ENCODE measurements at regions not wholly inside any gene's neighbourhood (a gene's known extent, or its start where the extent isn't known, plus 50 kb on each side); places are given as distances from the start of the nearest gene placed in this dataset.
A peak's percentile ranks its signal among the peaks of the same experiment; 100 is the strongest.
"Not testable (repeated sequence)": the region's sequence is repeated elsewhere in the genome, so short reads cannot be mapped to it uniquely, and the experiment has no call there.

DNA sequence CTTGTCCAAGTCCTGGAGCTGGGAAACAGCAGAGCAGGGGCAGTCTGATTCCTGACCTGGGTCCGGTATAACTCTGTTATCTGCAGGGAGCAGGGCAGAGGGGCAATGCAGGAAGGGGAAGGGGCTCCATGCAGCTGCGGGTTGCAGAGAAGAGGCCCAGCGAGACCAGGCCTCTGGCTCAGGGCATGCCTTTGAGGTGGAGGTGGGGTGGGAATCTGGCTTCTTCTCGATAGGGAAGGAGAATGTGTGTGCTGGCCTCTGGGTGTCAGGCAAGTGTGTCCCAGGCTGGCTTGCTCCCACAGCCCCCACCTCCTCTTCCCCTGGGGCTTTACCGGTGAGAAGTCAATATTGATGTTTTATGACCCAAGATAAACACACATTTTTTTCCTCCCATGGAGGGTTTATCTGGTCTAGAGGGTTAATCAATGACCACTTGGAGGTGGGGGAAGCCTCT lies 187.1 kb upstream of the HAAO start:
- Histone ChIP-seq H3K4me1 (ENCODE audit: insufficient read depth, low read length) (peaks cover 10% of the 10 kb centered on the region), H3K27me3 (ENCODE audit: insufficient read depth, low read length) (no peaks in the 10 kb centered on the region), H3K4me3 (ENCODE audit: low read length) (no peak overlapping the region), H2AFZ (ENCODE audit: low read depth, low read length) (no peak overlapping the region), H3K9me3 (ENCODE audit: low read length) (peaks cover 3% of the 10 kb centered on the region), H3K36me3 (ENCODE audit: insufficient read depth, low read length) (no peaks in the 10 kb centered on the region)

GRCh38 chr2:42978887-42979415 lies 186.6 kb upstream of the HAAO start:
- Histone ChIP-seq H3K27me3 (ENCODE audit: insufficient read depth, low read length) (no peaks in the 10 kb centered on the region), H3K4me1 (ENCODE audit: insufficient read depth, low read length) (peaks cover 10% of the 10 kb centered on the region), H3K9me3 (ENCODE audit: low read length) (peaks cover 3% of the 10 kb centered on the region), H2AFZ (ENCODE audit: low read depth, low read length) (no peak overlapping the region), H3K36me3 (ENCODE audit: insufficient read depth, low read length) (no peaks in the 10 kb centered on the region), H3K4me3 (ENCODE audit: low read length) (no peak overlapping the region)

GRCh38 chr2:42978175-42978886 lies 185.9 kb upstream of the HAAO start:
- H3K36me3 ChIP-seq (ENCODE audit: insufficient read depth, low read length) = no peaks in the 10 kb centered on the region
- peaks cover 3% of the 10 kb centered on the region for H3K9me3 ChIP-seq (ENCODE audit: low read length)
- H3K4me3 ChIP-seq (ENCODE audit: low read length) = no peak overlapping the region
- H3K4me1 ChIP-seq (ENCODE audit: insufficient read depth, low read length) = peaks cover 10% of the 10 kb centered on the region
- no peaks in the 10 kb centered on the region for H3K27me3 ChIP-seq (ENCODE audit: insufficient read depth, low read length)
- no peak overlapping the region for H2AFZ ChIP-seq (ENCODE audit: low read depth, low read length)

DNA sequence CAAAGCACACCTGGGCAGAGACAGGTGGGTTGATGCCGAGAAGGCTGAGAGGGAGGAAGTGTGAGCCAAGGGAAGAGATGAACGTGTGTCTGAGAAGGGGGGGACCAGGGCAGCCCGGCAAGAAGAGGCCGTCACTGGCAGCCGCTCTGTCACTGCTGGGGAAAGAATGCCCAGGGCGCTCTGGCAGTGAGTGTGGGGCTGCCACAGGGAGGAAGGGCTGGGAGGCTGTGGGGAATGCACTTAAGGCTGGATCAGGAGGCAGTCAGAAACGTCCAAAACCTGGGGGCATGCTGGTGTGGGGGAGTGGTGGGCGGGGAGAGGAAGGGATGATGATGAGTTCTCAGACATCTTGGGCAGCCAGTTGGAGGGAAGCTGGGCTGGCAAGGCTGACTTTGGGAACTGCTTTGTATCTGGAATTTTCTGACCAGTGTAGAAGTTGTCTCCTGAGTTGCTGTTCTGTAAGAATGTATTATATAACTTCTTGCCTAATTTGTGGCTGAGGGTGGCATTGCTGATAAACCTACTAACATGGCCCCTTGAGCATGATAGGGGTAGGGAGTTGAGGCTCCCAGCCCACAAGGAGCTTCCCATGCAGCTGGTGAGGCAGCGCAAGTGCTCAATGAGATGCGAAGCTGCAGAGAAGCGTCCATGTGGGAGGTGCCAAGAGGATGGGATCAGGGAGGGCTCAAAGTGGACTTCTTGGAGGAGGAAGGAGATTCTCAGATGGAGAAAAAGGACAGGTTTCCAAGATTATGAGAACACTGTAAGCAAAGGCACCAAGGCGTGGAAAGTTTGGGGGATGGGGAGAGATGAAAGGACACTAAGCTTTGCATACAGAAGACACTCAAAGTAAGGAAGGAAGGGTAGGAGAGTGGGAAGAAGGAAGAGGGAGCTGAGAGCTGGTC lies 185.1 kb upstream of the HAAO start:
- H3K36me3 ChIP-seq (ENCODE audit: insufficient read depth, low read length) = no peaks in the 10 kb centered on the region
- no peak overlapping the region for H3K4me3 ChIP-seq (ENCODE audit: low read length)
- peaks cover 3% of the 10 kb centered on the region for H3K9me3 ChIP-seq (ENCODE audit: low read length)
- peaks cover 10% of the 10 kb centered on the region for H3K4me1 ChIP-seq (ENCODE audit: insufficient read depth, low read length)
- H3K27me3 ChIP-seq (ENCODE audit: insufficient read depth, low read length) = no peaks in the 10 kb centered on the region
- no peak overlapping the region for H2AFZ ChIP-seq (ENCODE audit: low read depth, low read length)

DNA sequence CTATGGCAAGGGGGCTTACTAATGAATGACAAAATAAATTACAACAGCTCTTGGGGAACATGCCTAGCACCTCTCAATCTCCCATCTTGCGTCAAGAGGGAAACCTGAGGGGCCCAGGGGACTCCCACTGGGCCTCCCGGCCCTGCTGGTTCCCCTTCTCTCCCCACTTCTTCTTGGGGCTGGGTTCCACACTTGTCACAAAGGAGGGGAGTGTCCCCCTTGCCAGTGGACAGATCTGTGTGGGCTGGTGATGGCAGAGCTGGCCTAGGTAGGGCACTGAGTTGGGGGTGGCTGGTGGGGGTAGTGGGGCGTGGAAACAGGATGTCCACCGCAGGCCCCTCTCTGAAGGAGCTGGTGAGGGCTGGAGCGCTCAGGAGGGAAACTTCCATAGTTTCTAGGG lies 184.0 kb upstream of the HAAO start:
- Histone ChIP-seq H3K9me3 (ENCODE audit: low read length) (peaks cover 3% of the 10 kb centered on the region), H3K36me3 (ENCODE audit: insufficient read depth, low read length) (no peaks in the 10 kb centered on the region), H3K4me1 (ENCODE audit: insufficient read depth, low read length) (peaks cover 10% of the 10 kb centered on the region), H2AFZ (ENCODE audit: low read depth, low read length) (no peak overlapping the region), H3K27me3 (ENCODE audit: insufficient read depth, low read length) (no peaks in the 10 kb centered on the region), H3K4me3 (ENCODE audit: low read length) (no peak overlapping the region)

- H3K9me3 ChIP-seq (ENCODE audit: low read length) = peaks cover 3% of the 10 kb centered on the region
- no peak overlapping the region for H3K4me3 ChIP-seq (ENCODE audit: low read length)
- H3K27me3 ChIP-seq (ENCODE audit: insufficient read depth, low read length) = peaks cover under 1% of the 10 kb centered on the region
- no peaks in the 10 kb centered on the region for H3K36me3 ChIP-seq (ENCODE audit: insufficient read depth, low read length)
- peaks cover 10% of the 10 kb centered on the region for H3K4me1 ChIP-seq (ENCODE audit: insufficient read depth, low read length)
- H2AFZ ChIP-seq (ENCODE audit: low read depth, low read length) = peak overlapping the region; percentile 63
Observed at GRCh38 chr2:42974721-42975717, 182.6 kb upstream of the HAAO start.

GRCh38 chr2:42974169-42974720 lies 181.9 kb upstream of the HAAO start:
- Histone ChIP-seq H3K4me3 (ENCODE audit: low read length) (no peak overlapping the region), H2AFZ (ENCODE audit: low read depth, low read length) (no peak overlapping the region), H3K9me3 (ENCODE audit: low read length) (peaks cover 3% of the 10 kb centered on the region), H3K36me3 (ENCODE audit: insufficient read depth, low read length) (no peaks in the 10 kb centered on the region), H3K27me3 (ENCODE audit: insufficient read depth, low read length) (peaks cover 2% of the 10 kb centered on the region), H3K4me1 (ENCODE audit: insufficient read depth, low read length) (peaks cover 7% of the 10 kb centered on the region)

DNA sequence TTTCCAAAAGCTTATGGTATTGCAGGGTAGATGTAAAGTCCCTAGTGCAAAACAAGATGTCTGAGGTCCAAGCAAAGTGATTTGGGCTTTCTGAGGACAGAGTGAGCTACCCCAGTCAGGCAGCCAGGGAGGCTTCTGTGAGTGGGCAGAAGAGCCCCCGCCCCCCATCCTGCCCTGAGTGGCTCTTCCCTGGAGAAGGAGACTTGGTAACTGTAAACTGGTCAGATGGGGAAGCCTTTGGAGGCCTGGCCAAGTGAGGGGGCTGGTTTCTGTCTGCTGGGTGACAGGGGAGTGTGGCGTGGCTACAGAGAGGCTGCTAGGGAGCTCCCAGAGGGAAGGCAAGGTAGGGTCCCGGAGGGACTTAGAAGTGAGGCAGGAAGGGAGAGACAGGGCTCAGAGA lies 181.3 kb upstream of the HAAO start:
- H3K4me3 ChIP-seq (ENCODE audit: low read length) = no peak overlapping the region
- peaks cover 2% of the 10 kb centered on the region for H3K27me3 ChIP-seq (ENCODE audit: insufficient read depth, low read length)
- H3K4me1 ChIP-seq (ENCODE audit: insufficient read depth, low read length) = peaks cover 7% of the 10 kb centered on the region
- no peak overlapping the region for H2AFZ ChIP-seq (ENCODE audit: low read depth, low read length)
- H3K9me3 ChIP-seq (ENCODE audit: low read length) = peaks cover 3% of the 10 kb centered on the region
- no peaks in the 10 kb centered on the region for H3K36me3 ChIP-seq (ENCODE audit: insufficient read depth, low read length)

DNA sequence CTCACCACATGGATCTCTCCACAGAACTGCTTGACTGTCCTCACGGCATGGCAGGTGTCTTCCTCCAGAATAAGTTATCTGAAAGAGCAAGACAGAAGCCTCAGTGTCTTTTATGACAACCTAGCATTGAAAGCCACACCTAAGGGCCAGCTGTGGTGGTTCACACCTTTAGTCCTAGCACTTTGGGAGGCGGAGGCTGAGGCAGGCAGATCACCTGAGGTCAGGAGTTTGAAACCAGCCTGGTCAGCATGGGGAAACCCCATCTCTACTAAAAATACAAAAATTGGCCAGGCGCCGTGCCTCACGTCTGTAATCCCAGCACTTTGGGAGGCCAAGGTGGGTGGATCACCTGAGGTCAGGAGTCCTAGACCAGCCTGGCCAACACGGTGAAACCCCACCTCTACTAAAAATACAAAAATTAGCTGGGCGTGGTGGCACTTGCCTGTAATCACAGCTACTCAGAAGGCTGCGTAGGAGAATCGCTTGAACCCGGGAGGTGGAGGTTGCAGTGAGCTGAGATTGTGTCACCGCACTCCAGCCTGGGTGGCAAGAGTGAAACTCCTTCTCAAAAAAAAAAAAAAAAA lies 180.6 kb upstream of the HAAO start:
- not testable (repeated sequence) for H3K9me3 ChIP-seq (ENCODE audit: low read length); H3K4me1 ChIP-seq (ENCODE audit: insufficient read depth, low read length); H2AFZ ChIP-seq (ENCODE audit: low read depth, low read length); H3K27me3 ChIP-seq (ENCODE audit: insufficient read depth, low read length); H3K36me3 ChIP-seq (ENCODE audit: insufficient read depth, low read length); H3K4me3 ChIP-seq (ENCODE audit: low read length)

GRCh38 chr2:42971947-42972736 lies 179.8 kb upstream of the HAAO start:
- Histone ChIP-seq H3K36me3 (ENCODE audit: insufficient read depth, low read length) (no peaks in the 10 kb centered on the region), H2AFZ (ENCODE audit: low read depth, low read length) (no peak overlapping the region), H3K27me3 (ENCODE audit: insufficient read depth, low read length) (peaks cover 2% of the 10 kb centered on the region), H3K4me3 (ENCODE audit: low read length) (no peak overlapping the region), H3K4me1 (ENCODE audit: insufficient read depth, low read length) (peaks cover 7% of the 10 kb centered on the region), H3K9me3 (ENCODE audit: low read length) (no peaks in the 10 kb centered on the region)

GRCh38 chr2:42971381-42971780 lies 179.0 kb upstream of the HAAO start:
- H3K4me1 ChIP-seq (ENCODE audit: insufficient read depth, low read length) = peaks cover 7% of the 10 kb centered on the region
- no peak overlapping the region for H2AFZ ChIP-seq (ENCODE audit: low read depth, low read length)
- H3K27me3 ChIP-seq (ENCODE audit: insufficient read depth, low read length) = peaks cover 2% of the 10 kb centered on the region
- H3K4me3 ChIP-seq (ENCODE audit: low read length) = no peak overlapping the region
- no peaks in the 10 kb centered on the region for H3K36me3 ChIP-seq (ENCODE audit: insufficient read depth, low read length)
- H3K9me3 ChIP-seq (ENCODE audit: low read length) = no peaks in the 10 kb centered on the region
